NCI-H2081 treated with DMSO at 0.1 percent for 48 hours (cell line): ENCODE measurements at regions not wholly inside any gene's neighbourhood (a gene's known extent, or its start where the extent isn't known, plus 50 kb on each side); places are given as distances from the start of the nearest gene placed in this dataset.

Experiments used
- DNase-seq: peaks from one replicate; lab custom pipeline; 2025; lab: John Stamatoyannopoulos, UW

DNA sequence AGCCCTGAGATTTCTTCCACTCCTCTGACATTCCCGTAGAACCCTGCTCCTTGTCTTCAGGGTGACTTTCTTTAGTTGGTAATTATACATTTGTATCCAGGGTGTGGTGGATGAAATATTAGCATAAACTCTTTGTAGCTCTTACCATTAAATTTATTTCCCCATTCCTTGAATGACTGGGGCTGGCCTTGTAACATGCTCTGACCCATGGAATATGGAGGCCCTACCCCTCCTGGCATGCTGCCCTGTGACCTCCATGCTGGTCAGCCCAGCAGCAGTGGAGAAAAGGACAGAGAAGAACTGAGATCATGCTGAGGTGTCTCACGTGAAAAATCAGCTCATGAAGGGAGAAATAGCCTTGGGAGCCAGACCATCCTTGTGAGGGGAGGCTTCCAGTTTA is 96.1 kb upstream of the PROK2 start:
- DNase-seq = no peak

GRCh38 chr3:71879089-71879488 is 94.1 kb upstream of the PROK2 start:
- no peak for DNase-seq

DNA sequence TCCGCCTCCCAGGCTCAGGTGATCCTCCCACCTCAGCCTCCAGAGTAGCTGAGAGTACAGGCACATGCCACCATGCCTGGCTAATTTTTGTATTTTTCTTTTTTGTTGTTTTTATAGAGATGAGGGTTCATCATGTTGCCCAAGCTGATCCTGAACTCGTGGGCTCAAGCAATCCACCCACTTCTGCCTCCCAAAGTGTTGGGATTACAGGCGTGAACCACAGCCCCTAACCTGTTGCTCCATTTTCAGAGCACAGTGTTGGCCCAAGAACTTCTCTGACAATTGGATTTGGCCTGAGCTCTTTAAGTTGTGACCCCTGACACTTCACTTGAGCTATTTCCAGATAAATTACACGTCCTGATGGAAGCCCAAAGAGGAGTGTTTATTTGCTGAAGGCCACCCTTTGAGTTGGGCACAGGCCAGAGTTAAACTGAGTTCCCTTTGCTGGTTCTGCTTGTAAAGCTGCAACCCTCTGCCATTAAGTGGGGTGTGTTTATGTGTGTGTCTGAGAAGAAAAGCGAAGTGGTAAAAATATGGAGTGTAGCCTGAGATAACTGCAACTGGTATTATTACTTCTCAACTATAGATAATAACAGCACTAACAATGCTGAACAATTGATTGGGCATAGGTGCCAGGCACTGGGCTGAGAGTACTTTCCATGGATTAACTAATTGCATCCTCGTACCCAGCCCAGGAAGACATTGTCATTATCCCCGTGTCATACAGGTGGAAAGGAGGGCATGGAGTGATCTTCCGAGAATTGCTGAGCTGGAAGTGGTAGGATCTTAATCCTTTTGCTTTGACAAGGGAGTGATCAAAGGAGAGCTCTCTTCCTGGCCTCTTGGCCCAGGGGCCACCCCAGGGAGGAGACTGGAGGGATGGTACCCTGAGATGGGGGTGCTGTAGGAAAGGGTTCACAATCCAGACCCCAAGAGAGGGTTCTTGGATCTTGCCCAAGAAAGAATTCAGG is 91.5 kb upstream of the PROK2 start:
- no peak for DNase-seq

- no peak for DNase-seq
These were observed 90.6 kb upstream of the PROK2 start for GRCh38 chr3:71875461-71875947.

DNA sequence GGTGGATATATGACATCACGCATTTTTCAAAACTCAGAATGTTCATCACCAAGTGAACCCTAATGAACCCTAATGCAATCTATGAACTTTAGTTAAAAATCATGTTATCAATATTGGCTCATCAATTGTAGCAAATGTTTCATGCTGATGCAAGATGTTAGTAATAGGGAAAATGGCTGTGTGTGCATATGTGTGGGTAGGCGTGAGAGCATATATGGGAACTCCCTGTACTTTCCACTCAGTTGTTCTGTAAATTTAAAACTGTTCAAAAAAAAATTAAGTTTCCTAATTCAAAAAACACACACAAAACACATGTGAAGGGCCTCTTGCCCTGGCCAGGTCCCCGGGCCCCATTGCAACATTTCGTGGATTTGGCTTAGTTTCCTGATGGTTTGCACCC is 89.7 kb upstream of the PROK2 start:
- DNase-seq = no peak

DNA sequence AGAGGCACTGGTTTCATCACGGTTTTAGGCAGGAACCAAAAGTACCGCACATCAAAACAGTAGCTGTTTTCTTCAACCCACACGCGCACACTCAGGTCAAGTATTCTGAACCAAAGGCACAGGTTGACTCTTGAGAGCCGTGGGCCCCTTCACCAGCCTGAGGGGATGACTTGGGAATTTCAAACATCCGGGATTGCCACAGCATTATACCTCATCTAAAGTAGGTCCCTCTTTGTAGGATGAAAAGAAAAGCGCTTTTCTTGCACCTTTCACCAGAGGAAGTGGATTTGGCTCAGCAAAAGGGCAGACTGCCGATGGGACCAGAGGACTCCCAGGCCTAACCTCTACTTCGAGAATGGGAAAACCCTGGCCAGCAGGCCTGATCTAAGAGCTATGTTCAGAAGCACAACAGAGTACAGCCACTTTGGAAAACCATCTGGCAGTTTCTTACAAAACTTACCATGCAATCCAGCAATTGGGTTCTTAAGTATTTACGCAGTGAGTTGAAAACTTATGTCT is 88.2 kb upstream of the PROK2 start:
- no peak for DNase-seq

- no peak for DNase-seq
These were observed 87.3 kb upstream of the PROK2 start for GRCh38 chr3:71872256-71872655.

DNA sequence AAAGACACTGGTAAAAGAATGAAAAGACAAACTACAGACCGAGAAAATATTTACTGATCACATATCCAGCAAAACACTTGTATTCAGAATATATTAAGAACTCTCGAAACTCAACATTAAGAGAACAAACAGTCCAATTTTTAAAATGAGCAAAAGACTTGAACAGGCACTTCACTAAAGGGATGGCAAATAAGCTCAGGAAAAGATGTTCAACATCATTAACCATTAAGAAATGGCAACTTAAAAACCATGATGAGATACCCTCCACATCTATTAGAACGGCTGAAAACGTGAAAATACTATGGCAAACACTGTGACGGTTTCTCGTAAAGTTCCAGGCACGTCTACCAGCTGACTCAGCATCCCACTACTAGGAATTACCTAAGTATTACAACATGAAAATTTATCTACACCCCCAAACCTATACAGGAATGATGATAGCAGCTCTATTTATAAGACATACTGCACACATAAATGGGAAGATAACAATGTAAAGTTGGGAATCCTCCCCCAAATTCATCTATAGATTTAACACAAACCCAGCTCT is 86.1 kb upstream of the PROK2 start:
- no peak for DNase-seq

GRCh38 chr3:71868876-71869275 is 83.9 kb upstream of the PROK2 start:
- DNase-seq = no peak

- no peak for DNase-seq
These were observed 80.8 kb upstream of the PROK2 start for GRCh38 chr3:71865727-71866126.

- no peak for DNase-seq
These were observed 78.7 kb upstream of the PROK2 start for GRCh38 chr3:71863563-71864190.

DNA sequence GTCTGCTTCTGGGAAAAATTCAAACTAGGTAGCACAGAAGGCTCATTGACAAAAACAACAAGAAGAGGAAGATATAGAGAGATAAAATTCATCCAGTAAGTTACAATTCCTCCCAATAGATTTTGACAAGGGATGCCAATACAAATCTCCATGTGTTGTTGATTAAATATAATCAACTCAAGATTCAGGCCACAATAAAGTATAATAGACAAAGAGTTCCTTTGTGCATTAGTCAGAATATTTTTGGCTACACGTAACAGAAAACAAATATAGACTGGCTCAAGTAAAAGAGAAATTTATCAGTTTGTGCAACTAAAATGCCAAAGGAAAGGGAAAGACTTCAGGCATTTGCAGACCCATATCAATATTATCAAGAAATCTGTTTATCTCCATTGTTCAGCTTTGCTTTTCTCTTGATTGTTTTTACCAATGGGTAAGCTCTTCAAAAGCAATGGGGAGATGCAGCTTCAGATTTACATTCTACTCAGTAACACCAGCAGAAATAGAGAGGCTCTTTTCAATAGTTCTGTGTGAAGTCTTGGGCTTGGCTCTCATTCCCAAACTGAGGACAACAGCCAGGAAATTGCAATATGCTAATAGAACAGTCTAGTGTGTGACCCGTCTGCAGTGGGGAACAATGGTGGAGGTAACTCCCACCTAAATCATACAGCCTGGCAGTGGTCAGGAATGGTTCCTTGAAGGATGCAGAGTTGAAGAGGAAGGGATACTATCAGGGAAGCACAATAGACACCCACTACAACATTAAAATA is 77.6 kb upstream of the PROK2 start:
- DNase-seq = no peak

DNA sequence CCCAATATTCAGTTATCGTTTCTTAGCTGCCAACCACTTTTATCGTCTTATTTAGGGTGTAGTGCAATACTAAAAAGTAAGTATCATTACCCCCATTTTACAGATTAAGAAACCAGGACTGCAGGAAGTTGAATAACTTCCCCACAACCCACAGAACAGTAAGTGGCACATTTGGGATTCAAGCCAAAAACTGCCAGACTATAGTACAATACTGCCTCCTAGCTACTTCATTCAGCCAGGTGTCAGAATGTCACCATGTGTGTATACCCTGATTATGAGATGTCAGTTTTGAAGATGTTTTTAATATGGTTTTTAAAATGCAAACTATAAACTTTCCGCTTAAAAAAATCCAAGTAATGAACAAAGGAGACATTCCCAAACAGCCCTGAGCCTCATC is 74.2 kb upstream of the PROK2 start:
- no peak for DNase-seq

DNA sequence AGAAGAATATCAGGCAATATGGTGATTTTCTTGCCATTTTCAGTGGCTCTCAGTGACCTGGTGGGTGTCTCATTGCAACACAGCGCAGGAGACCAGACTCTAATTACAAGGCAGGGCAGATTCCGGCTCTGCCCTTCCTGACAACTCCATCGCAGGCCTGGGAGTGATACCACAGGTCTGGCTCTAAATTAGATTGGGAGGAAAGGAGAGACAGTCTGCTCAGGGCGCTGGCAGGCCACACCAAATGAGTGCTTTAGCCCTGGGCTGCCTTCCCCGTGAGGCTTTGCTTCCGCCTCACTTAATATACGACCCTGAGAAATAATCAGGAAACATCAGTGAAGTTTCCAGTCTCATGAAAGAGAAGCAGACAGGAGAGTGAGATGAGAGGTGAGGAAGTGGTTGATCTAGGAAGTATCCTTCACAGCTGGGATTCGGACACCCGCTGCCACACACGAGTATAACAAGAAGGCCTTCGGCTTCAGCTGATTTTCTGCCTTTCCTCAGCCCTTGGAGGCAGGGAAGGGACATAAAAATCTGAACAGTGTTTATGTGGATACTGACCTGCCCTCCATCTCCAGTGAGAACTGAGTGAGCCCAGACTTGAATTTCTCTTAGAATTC is 73.7 kb upstream of the PROK2 start:
- no peak for DNase-seq

DNA sequence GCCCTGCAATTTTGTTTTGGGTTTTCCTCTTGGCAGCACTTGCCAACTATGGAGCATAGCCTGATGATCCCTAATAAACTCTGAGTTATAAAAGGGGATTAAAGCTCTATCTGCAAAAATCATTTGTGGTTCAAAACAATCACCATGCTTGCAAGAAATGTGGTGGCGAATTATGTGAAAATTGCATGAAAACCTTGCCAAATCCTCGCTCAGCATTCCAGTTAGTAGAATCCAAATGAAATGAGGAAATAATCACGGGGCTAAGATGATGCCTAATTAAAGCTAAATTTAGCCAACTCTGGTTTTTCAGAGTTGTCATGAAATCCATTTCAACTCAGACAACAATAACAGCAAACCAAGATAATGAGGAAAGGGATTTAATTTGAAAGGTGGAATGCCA is 73.0 kb upstream of the PROK2 start:
- DNase-seq = no peak

DNA sequence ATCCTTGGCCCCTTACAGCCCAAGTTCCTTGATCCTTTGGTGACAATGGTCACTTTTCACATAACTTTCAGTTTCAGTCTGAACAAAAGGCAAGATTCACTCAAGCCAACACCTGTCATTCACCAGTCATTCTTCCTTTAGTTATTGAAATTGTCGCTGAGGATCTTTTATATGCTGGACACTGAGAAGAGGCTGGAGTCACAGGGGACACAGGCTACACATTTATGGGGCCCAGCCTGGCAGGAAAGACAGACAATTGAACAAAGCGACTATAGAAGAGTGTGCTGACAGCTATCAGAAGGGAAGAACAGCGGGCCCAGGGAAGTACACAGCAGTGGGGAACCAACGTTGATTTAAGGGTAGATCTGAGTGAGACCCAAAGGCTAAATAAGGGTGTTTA is 69.8 kb upstream of the PROK2 start:
- DNase-seq = no peak

DNA sequence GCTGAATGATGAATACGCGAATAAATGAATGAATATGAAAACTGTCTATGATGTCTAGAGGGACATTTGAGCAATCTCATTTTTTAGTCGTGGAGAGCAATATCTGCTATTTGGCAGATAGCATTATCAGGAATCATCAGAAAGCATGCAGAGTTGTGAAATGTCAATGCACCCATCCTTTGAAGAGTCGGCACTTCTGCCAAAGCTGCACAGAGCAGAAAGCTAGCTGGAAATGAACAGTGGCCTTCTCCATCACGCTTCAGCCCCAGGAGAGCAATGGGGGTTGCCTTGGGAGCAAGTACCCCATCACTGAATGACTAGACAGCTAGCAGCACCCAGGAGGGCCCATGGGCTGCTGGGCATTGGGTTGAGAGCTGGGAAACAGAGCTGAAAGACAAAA is 69.1 kb upstream of the PROK2 start:
- no peak for DNase-seq

- DNase-seq = no peak
These were observed 66.9 kb upstream of the PROK2 start for GRCh38 chr3:71851878-71852277.

- no peak for DNase-seq
These were observed 65.7 kb upstream of the PROK2 start for GRCh38 chr3:71850654-71851053.

- DNase-seq = no peak
These were observed 64.7 kb upstream of the PROK2 start for GRCh38 chr3:71849681-71850080.

GRCh38 chr3:71847794-71848193 is 62.8 kb upstream of the PROK2 start:
- DNase-seq = no peak

- DNase-seq = no peak
These were observed 61.2 kb upstream of the PROK2 start for GRCh38 chr3:71846185-71846584.
